Uterus (tissue), 2 donors: ENCODE measurements at regions not wholly inside any gene's neighbourhood (a gene's known extent, or its start where the extent isn't known, plus 50 kb on each side); places are given as distances from the start of the nearest gene placed in this dataset.

ENCODE experiments used
- CTCF ChIP-seq, 4 experiments: fragments of 200-600 bp in 2 of 4; fragments of 450-650 bp in 2 of 4; sonication (generic) in 2 of 4; IDR thresholded peaks; one replicate each; pipeline ENCODE4 v1.5.1; 2016 to 2019; ENCODE audit warnings: antibody characterized with exemption in 4 of 4, mild to moderate bottlenecking in 2 of 4, moderate library complexity in 1 of 4
- POLR2A ChIP-seq, 2 donors: fragments of 450-650 bp; IDR thresholded peaks; one replicate each; pipeline ENCODE4 v1.6.1; 2016; ENCODE audit warnings: antibody characterized with exemption in 2 of 2, mild to moderate bottlenecking in 1 of 2, moderate library complexity in 1 of 2

GRCh38 chr14:25501749-25502148 lies 451.8 kb upstream of the STXBP6 start:
- TF ChIP-seq POLR2A (IDR thresholded peaks at IDR 0.05) (no peak), CTCF (IDR thresholded peaks at IDR 0.05) (no peak)
